ENCODE measurements at regions not wholly inside any gene's neighbourhood (a gene's known extent, or its start where the extent isn't known, plus 50 kb on each side); places are given as distances from the start of the nearest gene placed in this dataset.
"Not testable (repeated sequence)": the region's sequence is repeated elsewhere in the genome, so short reads cannot be mapped to it uniquely, and the experiment has no call there.

DNA sequence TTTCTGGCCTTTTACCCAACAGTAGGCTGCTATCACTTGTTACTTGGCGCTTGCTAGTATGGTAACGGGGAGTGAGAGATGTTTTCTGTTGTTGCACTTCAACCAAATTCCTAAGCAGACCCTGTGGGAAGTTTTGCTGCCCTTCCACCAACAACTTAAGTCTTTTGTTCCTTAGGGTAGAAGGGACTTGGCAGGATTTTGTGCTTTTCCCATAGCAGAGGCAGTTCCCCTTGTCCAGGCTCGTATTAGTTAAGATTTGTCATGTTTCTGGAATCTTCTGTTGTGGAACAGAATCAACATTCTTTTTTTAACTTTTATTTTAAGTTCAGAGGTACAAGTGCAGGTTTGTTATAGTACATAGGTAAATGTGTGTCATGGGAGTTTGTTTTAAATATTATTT is 73.2 kb upstream of the SGIP1 start:
- no peak for DNase-seq (ENCODE audit: low spot score)

DNA sequence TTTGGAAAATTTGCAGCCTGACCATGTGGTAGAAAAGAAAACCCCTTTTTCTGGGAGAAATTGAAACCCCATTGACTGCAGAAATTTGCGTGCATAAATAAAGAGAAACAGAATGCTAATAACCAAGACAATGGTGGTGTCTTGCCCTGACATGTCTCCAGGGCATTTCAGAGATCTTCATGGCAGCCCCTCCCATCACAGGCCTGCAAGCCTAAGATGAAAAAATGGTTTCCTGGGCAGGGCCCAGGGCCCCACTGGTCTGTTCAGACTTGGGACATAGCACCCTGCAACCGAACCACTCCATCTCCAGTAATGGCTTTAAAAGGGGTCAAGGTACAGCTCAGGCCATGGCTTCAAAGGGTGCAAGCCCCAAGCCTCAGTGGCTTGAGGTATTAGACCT is 71.6 kb upstream of the SGIP1 start:
- no peak for DNase-seq (ENCODE audit: low spot score)

DNA sequence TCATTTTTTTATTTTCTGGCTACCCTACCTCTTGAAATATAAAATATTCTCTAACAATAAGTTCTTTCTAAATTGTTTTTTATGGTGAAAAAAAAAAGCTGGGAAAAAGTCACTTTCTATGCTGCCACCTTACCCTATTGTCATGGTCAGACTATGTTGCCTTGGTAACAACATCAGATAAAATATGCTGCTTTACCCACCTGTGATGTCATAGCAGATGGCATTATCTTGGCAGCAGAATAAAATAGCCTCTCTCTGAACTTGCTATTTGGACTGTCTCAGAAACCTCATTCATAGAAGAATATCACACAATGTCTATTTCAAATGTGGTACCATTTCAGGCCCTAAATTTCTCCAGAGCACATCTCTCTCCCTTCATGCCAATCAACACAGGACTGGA is 69.6 kb upstream of the SGIP1 start:
- DNase-seq (ENCODE audit: low spot score) = no peak

DNA sequence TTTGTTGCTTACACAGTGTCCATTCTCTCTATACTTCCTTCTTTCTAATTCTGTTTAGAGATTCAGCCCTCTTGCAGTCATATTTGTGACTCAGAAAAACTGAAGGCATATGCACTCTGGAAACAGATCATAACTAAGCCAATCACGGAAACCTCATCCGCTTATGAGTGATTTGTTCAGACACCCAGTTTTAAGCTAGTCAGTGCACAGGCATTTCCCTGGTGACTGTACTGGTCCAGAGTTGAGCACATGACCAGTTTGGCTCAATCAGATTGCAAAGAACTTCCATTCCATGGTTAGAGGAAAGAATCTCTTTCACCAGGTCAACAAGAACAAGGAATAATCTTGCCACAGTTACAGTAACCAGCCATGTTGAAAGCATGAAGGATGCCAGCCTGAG is 69.2 kb upstream of the SGIP1 start:
- DNase-seq (ENCODE audit: low spot score) = no peak

DNA sequence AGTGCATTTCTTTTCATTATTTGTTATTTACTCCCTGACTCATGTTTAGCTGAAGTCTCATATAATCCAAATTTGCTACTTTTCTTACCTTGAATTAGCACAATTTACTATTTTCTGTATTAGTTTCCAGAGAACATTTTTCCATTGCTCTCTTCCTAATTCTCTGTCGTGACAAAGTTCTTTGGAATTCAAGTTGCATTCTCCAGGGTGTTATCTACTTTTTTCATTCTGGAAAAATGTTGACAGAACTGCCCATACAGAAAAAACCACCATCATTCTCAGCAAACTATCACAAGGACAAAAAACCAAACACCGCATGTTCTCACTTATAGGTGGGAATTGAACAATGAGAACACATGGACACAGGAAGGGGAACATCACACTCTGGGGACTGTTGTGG is 67.3 kb upstream of the SGIP1 start:
- not testable (repeated sequence) for DNase-seq (ENCODE audit: low spot score)

DNA sequence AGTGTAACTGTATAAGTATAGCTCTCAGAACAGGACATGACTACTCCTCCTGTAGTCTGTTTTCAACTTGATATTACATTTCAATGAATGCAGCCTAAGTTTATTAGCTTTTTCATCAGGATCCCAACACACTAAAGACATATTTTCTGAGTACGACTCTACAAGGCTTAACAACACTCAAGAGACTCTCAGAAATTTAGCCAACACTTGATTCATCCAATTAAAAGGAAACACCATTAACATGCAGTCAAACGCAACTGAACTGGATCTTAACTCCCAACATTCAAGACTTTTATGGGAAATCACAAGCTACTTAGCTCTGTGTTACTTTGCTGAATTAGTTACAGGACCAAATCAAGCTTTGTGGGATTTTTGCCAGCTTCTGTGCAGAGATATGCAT is 65.2 kb upstream of the SGIP1 start:
- no peak for DNase-seq (ENCODE audit: low spot score)

DNA sequence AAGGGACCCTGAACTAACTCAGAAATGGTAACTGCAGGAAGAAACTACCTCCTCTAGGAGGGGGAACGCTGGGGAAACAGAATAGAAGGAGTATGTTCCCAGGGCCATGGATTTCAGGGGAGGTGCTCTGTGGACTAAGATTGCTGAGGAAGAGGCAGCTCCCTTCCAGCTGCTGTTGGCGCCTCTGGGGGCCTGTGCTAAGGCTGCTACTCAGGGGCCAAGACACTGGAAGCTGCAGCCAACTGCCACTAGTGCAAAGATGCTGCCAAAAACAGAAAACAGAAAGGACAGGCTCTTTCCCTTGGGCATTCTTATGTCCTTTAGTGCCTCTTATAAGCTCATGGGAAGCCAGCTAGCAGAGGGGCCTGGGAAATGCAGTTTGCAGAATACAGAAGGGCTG is 58.0 kb upstream of the SGIP1 start:
- DNase-seq (ENCODE audit: low spot score) = no peak

DNA sequence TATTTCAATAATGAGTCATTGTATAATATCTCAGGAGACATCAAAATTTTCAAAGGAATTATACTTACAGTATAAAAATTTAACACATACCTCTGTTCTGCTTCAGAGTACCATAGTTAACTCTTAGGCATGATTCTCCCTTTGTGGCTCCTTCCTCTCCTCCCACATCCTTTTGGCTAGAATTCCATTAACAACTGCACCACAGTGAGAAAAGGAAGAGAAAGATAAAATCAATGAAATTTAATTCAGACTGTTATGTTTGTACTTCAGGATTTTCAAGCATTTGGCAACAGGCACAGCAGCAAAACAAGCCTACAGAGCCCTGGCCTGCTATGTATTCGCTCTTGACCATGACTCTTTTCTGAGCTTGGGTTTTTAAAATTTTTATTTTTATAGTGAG is 57.2 kb upstream of the SGIP1 start:
- DNase-seq (ENCODE audit: low spot score) = no peak

DNA sequence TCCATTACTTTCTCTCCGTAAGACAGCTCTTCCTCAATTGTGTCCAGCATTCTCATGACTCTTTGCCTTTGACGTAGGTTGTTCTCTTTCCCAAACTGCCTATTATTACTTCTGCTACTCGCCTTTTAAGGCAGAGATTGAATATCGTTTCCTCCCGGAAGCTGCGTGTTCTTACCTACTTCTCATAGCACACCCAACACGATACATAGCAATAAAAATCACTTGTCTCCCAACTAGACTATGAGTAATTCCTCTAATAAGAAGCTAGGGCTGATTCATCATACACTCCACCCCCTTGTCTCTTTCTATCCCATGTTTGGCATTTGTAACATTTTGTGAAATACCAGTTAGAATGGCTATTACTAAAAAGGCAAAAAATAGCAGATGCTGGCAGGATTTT is 55.8 kb upstream of the SGIP1 start:
- DNase-seq (ENCODE audit: low spot score) = no peak

DNA sequence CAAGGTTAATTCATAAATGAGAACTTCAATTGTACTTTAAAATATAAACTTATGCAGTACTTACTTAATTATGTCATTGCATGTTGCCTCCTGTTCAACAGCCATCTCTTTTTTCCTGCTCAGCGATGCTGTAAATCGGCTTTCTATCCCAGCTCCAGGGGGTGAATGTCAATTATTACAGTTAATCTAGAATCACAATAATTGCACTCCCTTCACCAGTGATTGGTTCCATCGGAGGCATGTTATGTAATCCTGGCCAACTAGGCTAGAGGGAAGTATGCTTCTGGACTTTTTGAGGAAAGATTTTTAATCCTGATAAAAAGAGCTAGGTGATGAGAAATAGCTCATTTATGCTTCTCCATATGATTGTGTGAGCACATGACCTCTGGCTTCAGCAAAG is 53.8 kb upstream of the SGIP1 start:
- DNase-seq (ENCODE audit: low spot score) = no peak

DNA sequence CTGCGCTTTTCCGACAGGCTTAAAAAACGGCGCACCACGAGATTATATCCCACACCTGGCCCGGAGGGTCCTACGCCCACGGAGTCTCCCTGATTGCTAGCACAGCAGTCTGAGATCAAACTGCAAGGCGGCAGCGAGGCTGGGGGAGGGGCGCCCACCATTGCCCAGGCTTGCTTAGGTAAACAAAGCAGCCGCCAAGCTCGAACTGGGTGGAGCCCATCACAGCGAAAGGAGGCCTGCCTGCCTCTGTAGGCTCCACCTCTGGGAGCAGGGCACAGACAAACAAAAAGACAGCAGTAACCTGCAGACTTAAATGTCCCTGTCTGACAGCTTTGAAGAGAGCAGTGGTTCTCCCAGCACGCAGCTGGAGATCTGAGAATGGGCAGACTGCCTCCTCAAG is 52.7 kb upstream of the SGIP1 start:
- DNase-seq (ENCODE audit: low spot score) = not testable (repeated sequence)

Measured in ureter (tissue), 1 donor.